Endothelial cell of umbilical vein (primary cell): ENCODE measurements at regions not wholly inside any gene's neighbourhood (a gene's known extent, or its start where the extent isn't known, plus 50 kb on each side); places are given as distances from the start of the nearest gene placed in this dataset.

Experiments used
- BruUV-seq: library from RNA; stranded (reverse); fragments of 400-500 nt; replicated peaks from 2 replicates; lab custom pipeline; 2021; lab: Mats Ljungman, UMichigan
- CTCF ChIA-PET: fragments of 300-600, 350-600 bp; sonication (Branson Sonifier 250); formaldehyde crosslinking; loops from one replicate; lab custom pipeline; 2021; ENCODE audit warnings: antibody characterized with exemption, inconsistent platforms; lab: Charles Lee
- POLR2A ChIA-PET: fragments of 300-600, 350-600 bp; sonication (Branson Sonifier 250); formaldehyde crosslinking; loops from one replicate; lab custom pipeline; 2021; ENCODE audit warnings: antibody characterized with exemption, inconsistent platforms; lab: Charles Lee
- DNase-seq: peaks from one replicate; pipeline ENCODE4 v3.0.0-alpha.2; 2011; ENCODE audit warnings: low read depth, low spot score
- FAIRE-seq: peaks from 2 replicates; lab custom pipeline; 2011; peaks lifted over from hg19 to GRCh38; lab: Jason Lieb, UNC
- H2AFZ ChIP-seq: 2 replicates; pipeline ENCODE4 v1.6.0; 2012; ENCODE audit warnings: low read depth, low read length, control low read depth, inconsistent platforms
- H3K27ac ChIP-seq: 2 replicates; pipeline ENCODE4 v1.5.1; 2011; ENCODE audit warnings: low read depth, mild to moderate bottlenecking, control low read depth, low read length, moderate library complexity; ENCODE audit not compliant: insufficient read depth
- H3K27me3 ChIP-seq, 2 experiments: 2 replicates each; pipeline versions ENCODE4 v1.6.0 to v1.6.1; 2011; ENCODE audit warnings: low read length in 2 of 2, mixed read lengths in 1 of 2; ENCODE audit not compliant: control insufficient read depth in 2 of 2, insufficient read depth in 2 of 2
- H3K36me3 ChIP-seq, 2 experiments: 2 replicates in 1 of 2; 3 replicates in 1 of 2; pipeline ENCODE4 v1.5.1; 2011; ENCODE audit warnings: low read length in 2 of 2, mild to moderate bottlenecking in 1 of 2, moderate library complexity in 1 of 2; ENCODE audit not compliant: control insufficient read depth in 2 of 2, insufficient read depth in 2 of 2; ENCODE audit errors: extremely low read depth in 1 of 2
- H3K4me1 ChIP-seq: 3 replicates; pipeline ENCODE4 v1.5.1; 2011; ENCODE audit warnings: mild to moderate bottlenecking, low read length; ENCODE audit not compliant: control insufficient read depth, insufficient read depth; ENCODE audit errors: extremely low read depth
- H3K4me2 ChIP-seq: 2 replicates; pipeline ENCODE4 v1.6.1; 2011; ENCODE audit warnings: low read length, control low read depth, mixed read lengths; ENCODE audit not compliant: insufficient read depth
- H3K4me3 ChIP-seq, 3 experiments: fragments of 200-600 bp in 1 of 3; sonication (generic), shearing (Covaris generic) in 1 of 3; replicated peaks in 1 of 3; 2 replicates each; pipeline ENCODE4 v1.5.1; 2011 to 2016; ENCODE audit warnings: control low read depth in 3 of 3, low read length in 3 of 3, mild to moderate bottlenecking in 2 of 3, inconsistent platforms in 1 of 3, low read depth in 1 of 3, moderate library complexity in 1 of 3; ENCODE audit not compliant: insufficient read depth in 1 of 3
- H3K79me2 ChIP-seq: 2 replicates; pipeline ENCODE4 v1.6.0; 2012; ENCODE audit warnings: low read length, inconsistent platforms; ENCODE audit not compliant: control insufficient read depth, insufficient read depth
- H3K9ac ChIP-seq: replicated peaks from 2 replicates; pipeline ENCODE3; 2011; ENCODE audit warnings: low read length, control low read depth; ENCODE audit not compliant: insufficient read depth; ENCODE audit errors: extremely low read depth
- H3K9me1 ChIP-seq: replicated peaks from 3 replicates; pipeline ENCODE4 v1.6.0; 2011; ENCODE audit warnings: mild to moderate bottlenecking, low read length; ENCODE audit not compliant: control insufficient read depth, insufficient read depth; ENCODE audit errors: extremely low read depth
- H3K9me3 ChIP-seq: replicated peaks from 2 replicates; pipeline ENCODE4 v1.5.1; 2012; ENCODE audit warnings: low read length, inconsistent platforms; ENCODE audit not compliant: control insufficient read depth, insufficient read depth
- H4K20me1 ChIP-seq: replicated peaks from 2 replicates; pipeline ENCODE3; 2011; ENCODE audit warnings: mild to moderate bottlenecking, low read length; ENCODE audit not compliant: control insufficient read depth, insufficient read depth; ENCODE audit errors: extremely low read depth
- EZH2 ChIP-seq: IDR thresholded peaks from 2 replicates; pipeline ENCODE4 v1.6.1; 2012; ENCODE audit warnings: borderline replicate concordance, low read depth, mild to moderate bottlenecking, moderate library complexity, low read length, inconsistent platforms; ENCODE audit not compliant: severe bottlenecking
- FOS ChIP-seq: IDR thresholded peaks from 2 replicates; pipeline ENCODE4 v1.6.1; 2011; ENCODE audit warnings: mild to moderate bottlenecking, low read length, moderate library complexity, borderline replicate concordance; ENCODE audit not compliant: insufficient read depth
- GATA2 ChIP-seq: IDR thresholded peaks from 2 replicates; pipeline ENCODE4 v1.7.0; 2011; ENCODE audit warnings: low read depth, mild to moderate bottlenecking, moderate library complexity, mixed read lengths, low read length; ENCODE audit not compliant: insufficient read length, insufficient read depth
- JUN ChIP-seq: IDR thresholded peaks from 2 replicates; pipeline ENCODE4 v1.6.1; 2011; ENCODE audit warnings: borderline replicate concordance, low read depth; ENCODE audit not compliant: insufficient read length, insufficient read depth
- MYC ChIP-seq: IDR thresholded peaks from one replicate; pipeline ENCODE4 v1.6.1; 2011; ENCODE audit warnings: mild to moderate bottlenecking, low read depth, low read length
- POLR2A ChIP-seq: IDR thresholded peaks from 2 replicates; pipeline ENCODE4 v1.6.1; 2012; ENCODE audit warnings: low read depth, mild to moderate bottlenecking, control low read depth, low read length
- POLR2AphosphoS5 ChIP-seq: IDR thresholded peaks from 2 replicates; pipeline ENCODE4 v1.6.1; 2012; ENCODE audit warnings: low read depth, mild to moderate bottlenecking, control low read depth, low read length, moderate library complexity; ENCODE audit not compliant: insufficient read depth
- dilution Hi-C: fragments of 300-500 bp; cut with MboI; formaldehyde crosslinking; loops from one replicate; pipeline ENCODE4 v1.15.0; 2019; ENCODE audit warnings: low sequenced_read_pairs; ENCODE audit not compliant: extremely low pct_ligation_motif_present
- intact Hi-C: fragments of 100-400 bp; cut with micrococcal nuclease; formaldehyde crosslinking; loops from one replicate; pipeline ENCODE4 v1.10.0; 2022
- TF ChIP-seq, protein P1 (sequence below): IDR thresholded peaks from 2 replicates; pipeline ENCODE4 v1.6.1; 2011; ENCODE audit not compliant: insufficient read depth, insufficient read length
- TF ChIP-seq, protein P2 (sequence below), 2 donors: IDR thresholded peaks; 1 replicate in 1 of 2; 2 replicates in 1 of 2; pipeline ENCODE4 v1.5.1; 2011; ENCODE audit warnings: low read length in 2 of 2, mild to moderate bottlenecking in 2 of 2, moderate library complexity in 2 of 2, control low read depth in 1 of 2, inconsistent platforms in 1 of 2, low read depth in 1 of 2; ENCODE audit not compliant: insufficient read depth in 1 of 2; ENCODE audit errors: extremely low read depth in 1 of 2

DNA sequence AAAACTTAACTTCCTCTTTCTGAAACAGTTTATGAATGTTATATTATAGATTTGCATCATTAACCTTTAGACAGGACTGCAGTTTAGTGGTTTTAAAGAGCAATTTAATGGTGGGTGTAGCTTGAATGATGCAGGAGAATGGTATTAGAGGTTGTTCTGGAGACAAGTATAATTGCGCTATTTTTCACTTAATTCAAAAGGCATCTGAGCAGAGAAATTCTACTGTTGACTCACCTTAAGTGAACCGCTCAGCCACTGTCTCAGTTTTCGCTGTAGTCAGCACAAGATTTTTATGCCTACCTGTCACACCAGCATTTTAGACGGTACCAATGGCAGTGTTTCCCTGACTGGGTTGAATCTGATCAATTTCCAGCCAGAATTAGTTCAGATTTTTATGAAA is 348.8 kb upstream of the DCBLD2 start:
- no peak overlapping the region for H3K4me3 ChIP-seq

More for the DNA sequence above, 348.8 kb upstream of the DCBLD2 start:
- DNase-seq (no peak), FAIRE-seq (no peak)
- Histone ChIP-seq H3K9me3 (no peaks in the 10 kb centered on the region), H3K27me3 (no peaks in the 10 kb centered on the region), H3K4me1 (peaks cover 23% of the 10 kb centered on the region), H3K4me2 (no peak overlapping the region), H3K27ac (no peak overlapping the region), H3K36me3 (no peaks in the 10 kb centered on the region), H2AFZ (no peak overlapping the region), H4K20me1 (no peaks in the 10 kb centered on the region), H3K9ac (no peak overlapping the region), H3K9me1 (no peaks in the 10 kb centered on the region), H3K79me2 (no peaks in the 10 kb centered on the region)
- POLR2A ChIA-PET = no interaction called here
- TF ChIP-seq POLR2AphosphoS5 (no peak), POLR2A (no peak), JUN (no peak), GATA2 (no peak), MYC (no peak), EZH2 (no peak), FOS (no peak)
- TF ChIP-seq, protein P1, sequence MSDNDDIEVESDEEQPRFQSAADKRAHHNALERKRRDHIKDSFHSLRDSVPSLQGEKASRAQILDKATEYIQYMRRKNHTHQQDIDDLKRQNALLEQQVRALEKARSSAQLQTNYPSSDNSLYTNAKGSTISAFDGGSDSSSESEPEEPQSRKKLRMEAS = no peak
- TF ChIP-seq, protein P2, sequence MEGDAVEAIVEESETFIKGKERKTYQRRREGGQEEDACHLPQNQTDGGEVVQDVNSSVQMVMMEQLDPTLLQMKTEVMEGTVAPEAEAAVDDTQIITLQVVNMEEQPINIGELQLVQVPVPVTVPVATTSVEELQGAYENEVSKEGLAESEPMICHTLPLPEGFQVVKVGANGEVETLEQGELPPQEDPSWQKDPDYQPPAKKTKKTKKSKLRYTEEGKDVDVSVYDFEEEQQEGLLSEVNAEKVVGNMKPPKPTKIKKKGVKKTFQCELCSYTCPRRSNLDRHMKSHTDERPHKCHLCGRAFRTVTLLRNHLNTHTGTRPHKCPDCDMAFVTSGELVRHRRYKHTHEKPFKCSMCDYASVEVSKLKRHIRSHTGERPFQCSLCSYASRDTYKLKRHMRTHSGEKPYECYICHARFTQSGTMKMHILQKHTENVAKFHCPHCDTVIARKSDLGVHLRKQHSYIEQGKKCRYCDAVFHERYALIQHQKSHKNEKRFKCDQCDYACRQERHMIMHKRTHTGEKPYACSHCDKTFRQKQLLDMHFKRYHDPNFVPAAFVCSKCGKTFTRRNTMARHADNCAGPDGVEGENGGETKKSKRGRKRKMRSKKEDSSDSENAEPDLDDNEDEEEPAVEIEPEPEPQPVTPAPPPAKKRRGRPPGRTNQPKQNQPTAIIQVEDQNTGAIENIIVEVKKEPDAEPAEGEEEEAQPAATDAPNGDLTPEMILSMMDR (IDR thresholded peaks at IDR 0.05; ENCODE audit: extremely low read depth in 1 of 2, insufficient read depth in 1 of 2, low read depth in 1 of 2, low read length in 2 of 2) = no peak
- CTCF ChIA-PET = no interaction called here
- intact Hi-C loops (no loop called here), dilution Hi-C loops (no loop called here)
- no TSS peak for BruUV-seq
